ENCODE measurements at regions not wholly inside any gene's neighbourhood (a gene's known extent, or its start where the extent isn't known, plus 50 kb on each side); places are given as distances from the start of the nearest gene placed in this dataset.

GRCh38 chr1:96074876-96075577 lies 646.6 kb upstream of the PTBP2 start:
- 29 to 30% methylated on average over 5 of the region's 5 CpGs for WGBS, 2 donors
- no peaks in the 10 kb centered on the region for H3K27me3 ChIP-seq (ENCODE audit: control insufficient read depth in 1 of 2, insufficient read depth in 2 of 2, low read length in 2 of 2)
- no peaks in the 10 kb centered on the region for H3K4me1 ChIP-seq (ENCODE audit: control insufficient read depth in 2 of 2, insufficient read depth in 2 of 2, low read length in 1 of 2)
- no peak overlapping the region for H3K4me3 ChIP-seq (ENCODE audit: low read depth in 1 of 2, low read length in 2 of 2)
- H3K27ac ChIP-seq (ENCODE audit: low read depth in 2 of 2, low read length in 1 of 2) = no peak overlapping the region
- no peaks in the 10 kb centered on the region for H3K9me3 ChIP-seq (ENCODE audit: control insufficient read depth in 2 of 2, insufficient read depth in 1 of 2, low read depth in 1 of 2, low read length in 1 of 2)
- H3K36me3 ChIP-seq (ENCODE audit: control insufficient read depth in 2 of 2, insufficient read depth in 2 of 2, low read length in 1 of 2) = no peaks in the 10 kb centered on the region

- Histone ChIP-seq H3K27me3 (ENCODE audit: control insufficient read depth in 1 of 2, insufficient read depth in 2 of 2, low read length in 2 of 2) (no peaks in the 10 kb centered on the region), H3K9me3 (ENCODE audit: control insufficient read depth in 2 of 2, insufficient read depth in 1 of 2, low read depth in 1 of 2, low read length in 1 of 2) (no peaks in the 10 kb centered on the region), H3K4me1 (ENCODE audit: control insufficient read depth in 2 of 2, insufficient read depth in 2 of 2, low read length in 1 of 2) (no peaks in the 10 kb centered on the region), H3K27ac (ENCODE audit: low read depth in 2 of 2, low read length in 1 of 2) (no peak overlapping the region), H3K4me3 (ENCODE audit: low read depth in 1 of 2, low read length in 2 of 2) (no peak overlapping the region), H3K36me3 (ENCODE audit: control insufficient read depth in 2 of 2, insufficient read depth in 2 of 2, low read length in 1 of 2) (no peaks in the 10 kb centered on the region)
- WGBS, 2 donors = 47 to 55% methylated on average over 4 of the region's 4 CpGs
These were observed 645.7 kb upstream of the PTBP2 start for GRCh38 chr1:96075704-96076455.

GRCh38 chr1:96076589-96076988 lies 645.0 kb upstream of the PTBP2 start:
- H3K27ac ChIP-seq (ENCODE audit: low read depth in 2 of 2, low read length in 1 of 2) = no peak overlapping the region
- no peaks in the 10 kb centered on the region for H3K9me3 ChIP-seq (ENCODE audit: control insufficient read depth in 2 of 2, insufficient read depth in 1 of 2, low read depth in 1 of 2, low read length in 1 of 2)
- H3K27me3 ChIP-seq (ENCODE audit: control insufficient read depth in 1 of 2, insufficient read depth in 2 of 2, low read length in 2 of 2) = no peaks in the 10 kb centered on the region
- no peaks in the 10 kb centered on the region for H3K4me1 ChIP-seq (ENCODE audit: control insufficient read depth in 2 of 2, insufficient read depth in 2 of 2, low read length in 1 of 2)
- H3K4me3 ChIP-seq (ENCODE audit: low read depth in 1 of 2, low read length in 2 of 2) = no peak overlapping the region
- WGBS, 2 donors = 49 to 59% methylated on average over 2 of the region's 2 CpGs
- H3K36me3 ChIP-seq (ENCODE audit: control insufficient read depth in 2 of 2, insufficient read depth in 2 of 2, low read length in 1 of 2) = no peaks in the 10 kb centered on the region

- Histone ChIP-seq H3K4me3 (ENCODE audit: low read depth in 1 of 2, low read length in 2 of 2) (no peak overlapping the region), H3K4me1 (ENCODE audit: control insufficient read depth in 2 of 2, insufficient read depth in 2 of 2, low read length in 1 of 2) (no peaks in the 10 kb centered on the region), H3K36me3 (ENCODE audit: control insufficient read depth in 2 of 2, insufficient read depth in 2 of 2, low read length in 1 of 2) (no peaks in the 10 kb centered on the region), H3K27ac (ENCODE audit: low read depth in 2 of 2, low read length in 1 of 2) (no peak overlapping the region), H3K9me3 (ENCODE audit: control insufficient read depth in 2 of 2, insufficient read depth in 1 of 2, low read depth in 1 of 2, low read length in 1 of 2) (no peaks in the 10 kb centered on the region), H3K27me3 (ENCODE audit: control insufficient read depth in 1 of 2, insufficient read depth in 2 of 2, low read length in 2 of 2) (no peaks in the 10 kb centered on the region)
- WGBS, 2 donors = 49 to 78% methylated on average over 1 of the region's 1 CpG
These were observed 642.0 kb upstream of the PTBP2 start for GRCh38 chr1:96079581-96079980.

- H3K4me3 ChIP-seq (ENCODE audit: low read depth in 1 of 2, low read length in 2 of 2) = no peak overlapping the region
- no peaks in the 10 kb centered on the region for H3K9me3 ChIP-seq (ENCODE audit: control insufficient read depth in 2 of 2, insufficient read depth in 1 of 2, low read depth in 1 of 2, low read length in 1 of 2)
- no peaks in the 10 kb centered on the region for H3K36me3 ChIP-seq (ENCODE audit: control insufficient read depth in 2 of 2, insufficient read depth in 2 of 2, low read length in 1 of 2)
- no peaks in the 10 kb centered on the region for H3K4me1 ChIP-seq (ENCODE audit: control insufficient read depth in 2 of 2, insufficient read depth in 2 of 2, low read length in 1 of 2)
- WGBS, 2 donors = 83 to 96% methylated on average over 5 of the region's 5 CpGs
- H3K27ac ChIP-seq (ENCODE audit: low read depth in 2 of 2, low read length in 1 of 2) = no peak overlapping the region
- H3K27me3 ChIP-seq (ENCODE audit: control insufficient read depth in 1 of 2, insufficient read depth in 2 of 2, low read length in 2 of 2) = no peaks in the 10 kb centered on the region
These were observed 640.7 kb upstream of the PTBP2 start for GRCh38 chr1:96080925-96081324.

- no peak overlapping the region for H3K27ac ChIP-seq (ENCODE audit: low read depth in 2 of 2, low read length in 1 of 2)
These were observed 633.9 kb upstream of the PTBP2 start for GRCh38 chr1:96087719-96088118.

GRCh38 chr1:96090134-96090533 lies 631.5 kb upstream of the PTBP2 start:
- Histone ChIP-seq H3K9me3 (ENCODE audit: control insufficient read depth in 2 of 2, insufficient read depth in 1 of 2, low read depth in 1 of 2, low read length in 1 of 2) (no peaks in the 10 kb centered on the region), H3K4me3 (ENCODE audit: low read depth in 1 of 2, low read length in 2 of 2) (no peak overlapping the region), H3K36me3 (ENCODE audit: control insufficient read depth in 2 of 2, insufficient read depth in 2 of 2, low read length in 1 of 2) (no peaks in the 10 kb centered on the region), H3K4me1 (ENCODE audit: control insufficient read depth in 2 of 2, insufficient read depth in 2 of 2, low read length in 1 of 2) (peaks cover 0 to 2% of the 10 kb centered on the region in 2 donors), H3K27ac (ENCODE audit: low read depth in 2 of 2, low read length in 1 of 2) (no peak overlapping the region), H3K27me3 (ENCODE audit: control insufficient read depth in 1 of 2, insufficient read depth in 2 of 2, low read length in 2 of 2) (no peaks in the 10 kb centered on the region)
- 31 to 33% methylated on average over 4 of the region's 4 CpGs for WGBS, 2 donors

More at GRCh38 chr1:96087719-96088118, 633.9 kb upstream of the PTBP2 start:
- WGBS, 2 donors = 70 to 92% methylated on average over 1 of the region's 1 CpG
- no peaks in the 10 kb centered on the region for H3K4me1 ChIP-seq (ENCODE audit: control insufficient read depth in 2 of 2, insufficient read depth in 2 of 2, low read length in 1 of 2)
- H3K27me3 ChIP-seq (ENCODE audit: control insufficient read depth in 1 of 2, insufficient read depth in 2 of 2, low read length in 2 of 2) = no peaks in the 10 kb centered on the region
- H3K9me3 ChIP-seq (ENCODE audit: control insufficient read depth in 2 of 2, insufficient read depth in 1 of 2, low read depth in 1 of 2, low read length in 1 of 2) = no peaks in the 10 kb centered on the region
- no peak overlapping the region for H3K4me3 ChIP-seq (ENCODE audit: low read depth in 1 of 2, low read length in 2 of 2)
- no peaks in the 10 kb centered on the region for H3K36me3 ChIP-seq (ENCODE audit: control insufficient read depth in 2 of 2, insufficient read depth in 2 of 2, low read length in 1 of 2)

- Histone ChIP-seq H3K4me1 (ENCODE audit: control insufficient read depth in 2 of 2, insufficient read depth in 2 of 2, low read length in 1 of 2) (peaks cover 0 to 2% of the 10 kb centered on the region in 2 donors), H3K27ac (ENCODE audit: low read depth in 2 of 2, low read length in 1 of 2) (no peak overlapping the region), H3K36me3 (ENCODE audit: control insufficient read depth in 2 of 2, insufficient read depth in 2 of 2, low read length in 1 of 2) (no peaks in the 10 kb centered on the region), H3K9me3 (ENCODE audit: control insufficient read depth in 2 of 2, insufficient read depth in 1 of 2, low read depth in 1 of 2, low read length in 1 of 2) (no peaks in the 10 kb centered on the region), H3K4me3 (ENCODE audit: low read depth in 1 of 2, low read length in 2 of 2) (no peak overlapping the region), H3K27me3 (ENCODE audit: control insufficient read depth in 1 of 2, insufficient read depth in 2 of 2, low read length in 2 of 2) (no peaks in the 10 kb centered on the region)
- 77 to 82% methylated on average over 2 of the region's 2 CpGs for WGBS, 2 donors
These were observed 625.6 kb upstream of the PTBP2 start for GRCh38 chr1:96095849-96096612.

GRCh38 chr1:96096613-96097321 lies 624.8 kb upstream of the PTBP2 start:
- Histone ChIP-seq H3K4me1 (ENCODE audit: control insufficient read depth in 2 of 2, insufficient read depth in 2 of 2, low read length in 1 of 2) (peaks cover 0 to 2% of the 10 kb centered on the region in 2 donors), H3K27ac (ENCODE audit: low read depth in 2 of 2, low read length in 1 of 2) (no peak overlapping the region), H3K36me3 (ENCODE audit: control insufficient read depth in 2 of 2, insufficient read depth in 2 of 2, low read length in 1 of 2) (no peaks in the 10 kb centered on the region), H3K9me3 (ENCODE audit: control insufficient read depth in 2 of 2, insufficient read depth in 1 of 2, low read depth in 1 of 2, low read length in 1 of 2) (no peaks in the 10 kb centered on the region), H3K4me3 (ENCODE audit: low read depth in 1 of 2, low read length in 2 of 2) (no peak overlapping the region), H3K27me3 (ENCODE audit: control insufficient read depth in 1 of 2, insufficient read depth in 2 of 2, low read length in 2 of 2) (no peaks in the 10 kb centered on the region)
- 32 to 57% methylated on average over 5 of the region's 5 CpGs for WGBS, 2 donors

Data from esophagus (tissue), 2 donors.